Inferior parietal cortex (tissue), 1 donor: ENCODE measurements at regions not wholly inside any gene's neighbourhood (a gene's known extent, or its start where the extent isn't known, plus 50 kb on each side); places are given as distances from the start of the nearest gene placed in this dataset.
"Not testable (repeated sequence)": the region's sequence is repeated elsewhere in the genome, so short reads cannot be mapped to it uniquely, and the experiment has no call there.

Experiments used
- DNase-seq: peaks from one replicate; pipeline ENCODE4 v3.0.0-alpha.2; 2016; ENCODE audit errors: extremely low spot score

GRCh38 chr5:90133941-90134340 is 275.6 kb downstream of the CETN3 start:
- DNase-seq, result no peak

- DNase-seq, result peak; percentile 26
Observed at GRCh38 chr5:90131383-90132133, 278.0 kb downstream of the CETN3 start.

- no peak for DNase-seq
Observed at GRCh38 chr5:90128551-90128950, 281.0 kb downstream of the CETN3 start.

GRCh38 chr5:90119531-90119971 is 290.0 kb downstream of the CETN3 start:
- no peak for DNase-seq

- no peak for DNase-seq
Observed at GRCh38 chr5:90117005-90117404, 292.6 kb downstream of the CETN3 start.

GRCh38 chr5:90113108-90113507 is 296.4 kb downstream of the CETN3 start:
- no peak for DNase-seq

GRCh38 chr5:90112033-90112692 is 297.4 kb downstream of the CETN3 start:
- DNase-seq, result peak; percentile 17

GRCh38 chr5:90111364-90112032 is 298.1 kb downstream of the CETN3 start:
- DNase-seq, result no peak

- DNase-seq, result no peak
Observed at GRCh38 chr5:90109285-90109684, 300.3 kb downstream of the CETN3 start.

GRCh38 chr5:90099099-90099498 is 310.5 kb downstream of the CETN3 start:
- DNase-seq, result no peak

- no peak for DNase-seq
Observed at GRCh38 chr5:90097082-90097477, 312.5 kb downstream of the CETN3 start.

- DNase-seq, result no peak
Observed at GRCh38 chr5:90096415-90097081, 313.0 kb downstream of the CETN3 start.

GRCh38 chr5:90095292-90096060 is 314.1 kb downstream of the CETN3 start:
- DNase-seq, result no peak

GRCh38 chr5:90093751-90094485 is 315.6 kb downstream of the CETN3 start:
- DNase-seq, result no peak

- DNase-seq, result no peak
Observed at GRCh38 chr5:90092734-90093133, 316.8 kb downstream of the CETN3 start.

GRCh38 chr5:90084342-90084741 is 325.2 kb downstream of the CETN3 start:
- DNase-seq, result no peak

- DNase-seq, result not testable (repeated sequence)
Observed at GRCh38 chr5:90073026-90073570, 336.5 kb downstream of the CETN3 start.

- no peak for DNase-seq
Observed at GRCh38 chr5:90071656-90072055, 337.9 kb downstream of the CETN3 start.

- DNase-seq, result no peak
Observed at GRCh38 chr5:90071066-90071465, 338.5 kb downstream of the CETN3 start.

- no peak for DNase-seq
Observed at GRCh38 chr5:90066920-90067319, 342.6 kb downstream of the CETN3 start.
